ENCODE measurements at regions not wholly inside any gene's neighbourhood (a gene's known extent, or its start where the extent isn't known, plus 50 kb on each side); places are given as distances from the start of the nearest gene placed in this dataset.
"Not testable (repeated sequence)": the region's sequence is repeated elsewhere in the genome, so short reads cannot be mapped to it uniquely, and the experiment has no call there.

DNA sequence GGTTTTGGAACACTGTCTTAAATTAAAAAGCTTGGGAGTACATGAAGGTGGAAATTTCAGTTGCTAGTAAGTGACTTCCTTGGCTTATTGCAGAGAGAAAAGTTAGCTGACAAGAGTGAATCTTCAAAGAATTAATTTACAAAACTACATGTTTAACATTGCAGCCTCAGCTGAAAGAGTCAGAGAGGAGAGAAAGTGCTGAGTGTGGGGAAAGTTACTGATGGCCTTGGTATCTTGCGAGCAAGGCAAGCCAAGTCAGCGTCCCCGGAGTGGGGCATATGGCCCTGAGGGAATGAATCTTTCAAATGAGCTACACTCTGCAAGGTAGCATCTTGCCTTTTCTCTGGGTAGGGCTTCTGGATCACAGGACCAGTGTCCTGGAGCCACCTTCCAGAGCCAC is 131.3 kb downstream of the LPIN1 start:
- intact Hi-C loops (cut with micrococcal nuclease): no loop called here
- no peaks in the 10 kb centered on the region for H3K9me3 Mint-ChIP-seq (ENCODE audit: insufficient read depth)
- no peak overlapping the region for H2AFZ ChIP-seq (ENCODE audit: insufficient read depth, low read depth, low read length, poor library complexity, severe bottlenecking)
- H4K20me1 ChIP-seq (ENCODE audit: control insufficient read depth, insufficient read depth, low read length, poor library complexity, severe bottlenecking): no peaks in the 10 kb centered on the region
- ChIA-PET POLR2A (no interaction called here), CTCF (no interaction called here)
- TF ChIP-seq, protein P1, sequence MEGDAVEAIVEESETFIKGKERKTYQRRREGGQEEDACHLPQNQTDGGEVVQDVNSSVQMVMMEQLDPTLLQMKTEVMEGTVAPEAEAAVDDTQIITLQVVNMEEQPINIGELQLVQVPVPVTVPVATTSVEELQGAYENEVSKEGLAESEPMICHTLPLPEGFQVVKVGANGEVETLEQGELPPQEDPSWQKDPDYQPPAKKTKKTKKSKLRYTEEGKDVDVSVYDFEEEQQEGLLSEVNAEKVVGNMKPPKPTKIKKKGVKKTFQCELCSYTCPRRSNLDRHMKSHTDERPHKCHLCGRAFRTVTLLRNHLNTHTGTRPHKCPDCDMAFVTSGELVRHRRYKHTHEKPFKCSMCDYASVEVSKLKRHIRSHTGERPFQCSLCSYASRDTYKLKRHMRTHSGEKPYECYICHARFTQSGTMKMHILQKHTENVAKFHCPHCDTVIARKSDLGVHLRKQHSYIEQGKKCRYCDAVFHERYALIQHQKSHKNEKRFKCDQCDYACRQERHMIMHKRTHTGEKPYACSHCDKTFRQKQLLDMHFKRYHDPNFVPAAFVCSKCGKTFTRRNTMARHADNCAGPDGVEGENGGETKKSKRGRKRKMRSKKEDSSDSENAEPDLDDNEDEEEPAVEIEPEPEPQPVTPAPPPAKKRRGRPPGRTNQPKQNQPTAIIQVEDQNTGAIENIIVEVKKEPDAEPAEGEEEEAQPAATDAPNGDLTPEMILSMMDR (IDR thresholded peaks at IDR 0.05): no peak
- TF ChIP-seq EZH2 (IDR thresholded peaks at IDR 0.05; ENCODE audit: borderline replicate concordance, insufficient read depth, low read depth, low read length, poor library complexity, severe bottlenecking): no peak
- H3K9ac ChIP-seq (ENCODE audit: low read length): no peak overlapping the region
- no peak overlapping the region for H3K4me3 ChIP-seq (ENCODE audit: control extremely low read depth in 1 of 5, extremely low read depth in 1 of 5, insufficient read depth in 1 of 5, low read depth in 2 of 5, low read length in 4 of 5)
- no peak overlapping the region for H3K27ac Mint-ChIP-seq
- no peaks in the 10 kb centered on the region for H3K27me3 ChIP-seq (replicated peaks in 1 of 4; ENCODE audit: control extremely low read depth in 1 of 4, control insufficient read depth in 3 of 4, insufficient read depth in 4 of 4, low read length in 3 of 4)
- no peak overlapping the region for H3K4me3 Mint-ChIP-seq
- no peak overlapping the region for H3K27ac ChIP-seq (ENCODE audit: low read length in 2 of 2)
- ATAC-seq (ENCODE audit: low read depth) (no peak), DNase-seq (no peak)
- peaks cover 18% of the 10 kb centered on the region for H3K4me1 Mint-ChIP-seq
- H3K79me2 ChIP-seq (ENCODE audit: control insufficient read depth, insufficient read depth, low read length): no peaks in the 10 kb centered on the region
- 100% methylated on average over 3 of the region's 3 CpGs for WGBS (ENCODE audit: insufficient coverage)
- peaks cover 1 to 3% of the 10 kb centered on the region in 2 donors for H3K4me1 ChIP-seq (ENCODE audit: control insufficient read depth in 2 of 2, insufficient read depth in 2 of 2, low read length in 2 of 2)
- no peak overlapping the region for H3K4me2 ChIP-seq (replicated peaks; ENCODE audit: low read depth, low read length, poor library complexity, severe bottlenecking)
- peaks cover 0 to 1% (median 0%) of the 10 kb centered on the region in 3 donors for H3K9me3 ChIP-seq (ENCODE audit: control extremely low read depth in 1 of 3, control insufficient read depth in 2 of 3, insufficient read depth in 1 of 3, low read length in 2 of 3)
- no peaks in the 10 kb centered on the region for H3K27me3 Mint-ChIP-seq
- no peaks in the 10 kb centered on the region for H3K36me3 ChIP-seq (replicated peaks in 1 of 2; ENCODE audit: control extremely low read depth in 1 of 2, control insufficient read depth in 1 of 2, extremely low read depth in 1 of 2, insufficient read depth in 2 of 2, low read length in 1 of 2)

DNA sequence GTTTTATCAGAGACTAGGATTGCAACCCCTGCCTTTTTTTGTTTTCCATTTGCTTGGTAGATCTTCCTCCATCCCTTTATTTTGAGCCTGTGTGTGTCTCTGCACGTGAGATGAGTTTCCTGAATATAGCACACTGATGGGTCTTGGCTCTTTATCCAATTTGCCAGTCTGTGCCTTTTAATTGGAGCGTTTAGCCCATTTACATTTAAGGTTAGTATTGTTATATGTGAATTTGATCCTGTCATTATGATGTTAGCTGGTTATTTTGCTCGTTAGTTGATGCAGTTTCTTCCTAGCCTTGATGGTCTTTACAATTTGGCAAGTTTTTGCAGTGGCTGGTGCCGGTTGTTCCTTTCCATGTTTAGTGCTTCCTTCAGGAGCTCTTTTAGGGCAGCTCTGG is 138.8 kb downstream of the LPIN1 start:
- H3K4me3 Mint-ChIP-seq; H3K4me2 ChIP-seq (replicated peaks; ENCODE audit: low read depth, low read length, poor library complexity, severe bottlenecking); POLR2A ChIA-PET; H3K4me1 ChIP-seq (ENCODE audit: control insufficient read depth in 2 of 2, insufficient read depth in 2 of 2, low read length in 2 of 2); H3K4me3 ChIP-seq (ENCODE audit: control extremely low read depth in 1 of 5, extremely low read depth in 1 of 5, insufficient read depth in 1 of 5, low read depth in 2 of 5, low read length in 4 of 5); H3K27ac ChIP-seq (ENCODE audit: low read length in 2 of 2); H4K20me1 ChIP-seq (ENCODE audit: control insufficient read depth, insufficient read depth, low read length, poor library complexity, severe bottlenecking); H3K27me3 Mint-ChIP-seq; H3K27ac Mint-ChIP-seq; H3K36me3 ChIP-seq (replicated peaks in 1 of 2; ENCODE audit: control extremely low read depth in 1 of 2, control insufficient read depth in 1 of 2, extremely low read depth in 1 of 2, insufficient read depth in 2 of 2, low read length in 1 of 2); DNase-seq; intact Hi-C loops (cut with micrococcal nuclease); H3K27me3 ChIP-seq (replicated peaks in 1 of 4; ENCODE audit: control extremely low read depth in 1 of 4, control insufficient read depth in 3 of 4, insufficient read depth in 4 of 4, low read length in 3 of 4); H2AFZ ChIP-seq (ENCODE audit: insufficient read depth, low read depth, low read length, poor library complexity, severe bottlenecking); ATAC-seq (ENCODE audit: low read depth); H3K9ac ChIP-seq (ENCODE audit: low read length); H3K4me1 Mint-ChIP-seq; H3K79me2 ChIP-seq (ENCODE audit: control insufficient read depth, insufficient read depth, low read length); H3K9me3 Mint-ChIP-seq (ENCODE audit: insufficient read depth); CTCF ChIA-PET: not testable (repeated sequence)
- no CpG with 5 or more reads among the region's 4 CpGs for WGBS (ENCODE audit: insufficient coverage)
- H3K9me3 ChIP-seq (ENCODE audit: control extremely low read depth in 1 of 3, control insufficient read depth in 2 of 3, insufficient read depth in 1 of 3, low read length in 2 of 3): peaks cover 13 to 21% (median 15%) of the 10 kb centered on the region in 3 donors

DNA sequence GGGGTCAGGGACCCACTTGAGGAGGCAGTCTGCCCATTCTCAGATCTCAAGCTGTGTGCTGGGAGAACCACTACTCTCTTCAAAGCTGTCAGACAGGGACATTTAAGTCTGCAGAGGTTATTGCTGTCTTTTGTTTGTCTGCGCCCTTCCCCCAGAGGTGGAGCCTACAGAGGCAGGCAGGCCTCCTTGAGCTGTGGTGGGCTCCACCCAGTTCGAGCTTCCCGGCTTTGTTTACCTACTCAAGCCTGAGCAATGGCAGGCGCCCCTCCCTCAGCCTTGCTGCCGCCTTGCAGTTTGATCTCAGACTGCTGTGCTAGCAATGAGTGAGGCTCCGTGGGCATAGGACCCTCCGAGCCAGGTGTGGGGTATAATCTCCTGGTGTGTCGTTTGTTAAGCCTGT is 140.5 kb downstream of the LPIN1 start:
- DNase-seq; intact Hi-C loops (cut with micrococcal nuclease); H3K79me2 ChIP-seq (ENCODE audit: control insufficient read depth, insufficient read depth, low read length): not testable (repeated sequence)

More for the DNA sequence above, 140.5 kb downstream of the LPIN1 start:
- H3K4me3 Mint-ChIP-seq; H3K4me1 ChIP-seq (ENCODE audit: control insufficient read depth in 2 of 2, insufficient read depth in 2 of 2, low read length in 2 of 2); POLR2A ChIA-PET; ATAC-seq (ENCODE audit: low read depth); H3K27me3 ChIP-seq (replicated peaks in 1 of 4; ENCODE audit: control extremely low read depth in 1 of 4, control insufficient read depth in 3 of 4, insufficient read depth in 4 of 4, low read length in 3 of 4); H3K27ac ChIP-seq (ENCODE audit: low read length in 2 of 2); H3K4me3 ChIP-seq (ENCODE audit: control extremely low read depth in 1 of 5, extremely low read depth in 1 of 5, insufficient read depth in 1 of 5, low read depth in 2 of 5, low read length in 4 of 5); H3K9me3 Mint-ChIP-seq (ENCODE audit: insufficient read depth); H3K27ac Mint-ChIP-seq; H4K20me1 ChIP-seq (ENCODE audit: control insufficient read depth, insufficient read depth, low read length, poor library complexity, severe bottlenecking); H3K4me2 ChIP-seq (replicated peaks; ENCODE audit: low read depth, low read length, poor library complexity, severe bottlenecking); H3K27me3 Mint-ChIP-seq; CTCF ChIA-PET; H2AFZ ChIP-seq (ENCODE audit: insufficient read depth, low read depth, low read length, poor library complexity, severe bottlenecking); H3K9ac ChIP-seq (ENCODE audit: low read length); H3K36me3 ChIP-seq (replicated peaks in 1 of 2; ENCODE audit: control extremely low read depth in 1 of 2, control insufficient read depth in 1 of 2, extremely low read depth in 1 of 2, insufficient read depth in 2 of 2, low read length in 1 of 2); H3K4me1 Mint-ChIP-seq: not testable (repeated sequence)
- 92% methylated on average over 7 of the region's 8 CpGs for WGBS (ENCODE audit: insufficient coverage)
- peaks cover 14 to 29% (median 21%) of the 10 kb centered on the region in 3 donors for H3K9me3 ChIP-seq (ENCODE audit: control extremely low read depth in 1 of 3, control insufficient read depth in 2 of 3, insufficient read depth in 1 of 3, low read length in 2 of 3)

Measured in B cell (primary cell).